Fibroblast of upper back skin (primary cell): ENCODE measurements at regions not wholly inside any gene's neighbourhood (a gene's known extent, or its start where the extent isn't known, plus 50 kb on each side); places are given as distances from the start of the nearest gene placed in this dataset.
"Not testable (repeated sequence)": the region's sequence is repeated elsewhere in the genome, so short reads cannot be mapped to it uniquely, and the experiment has no call there.

Experiments used
- DNase-seq: peaks from one replicate; pipeline ENCODE4 v3.0.0-alpha.2; 2013

DNA sequence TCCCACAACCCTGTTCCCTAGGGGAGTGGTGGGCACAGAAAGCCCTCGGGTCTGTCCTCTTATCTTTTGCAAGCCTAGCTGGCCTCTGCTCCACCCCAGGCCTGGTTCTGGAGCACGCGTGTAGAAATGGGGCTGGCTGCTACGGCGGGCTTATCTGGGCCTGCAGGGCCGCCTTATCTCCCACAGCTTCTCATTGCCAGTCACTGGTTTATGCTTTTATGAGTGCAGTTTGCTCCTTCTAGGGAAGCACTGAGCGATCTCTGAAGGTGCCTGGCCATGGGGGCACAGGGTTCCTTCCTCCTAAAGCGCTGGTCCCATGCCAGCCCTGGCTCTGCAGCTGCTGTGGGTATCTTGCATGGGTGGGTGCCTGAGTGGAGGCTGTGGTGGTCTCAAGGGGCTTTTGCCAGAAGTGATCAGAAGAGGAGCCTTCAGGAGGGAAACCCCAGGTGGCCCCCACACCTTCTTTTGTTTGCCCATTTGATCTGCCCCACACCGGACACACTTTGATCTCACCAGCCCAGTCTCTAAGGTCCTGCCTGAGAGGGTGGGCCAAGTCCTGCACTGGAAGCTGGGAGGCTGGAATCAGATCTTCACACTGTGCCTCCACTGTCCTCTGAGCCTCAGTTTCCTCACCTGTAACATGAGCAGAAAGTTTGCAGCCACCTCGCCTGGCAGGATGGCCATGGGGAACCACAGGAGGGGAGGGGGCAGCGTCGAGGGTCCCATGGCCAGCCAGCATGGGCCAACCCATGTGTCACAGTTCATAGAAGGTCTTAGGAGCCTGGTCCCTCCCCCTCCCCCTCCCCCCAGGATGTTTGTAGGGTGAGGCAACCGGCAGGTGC, 86.6 kb upstream of the FGF3 start:
- no peak for DNase-seq

- no peak for DNase-seq
Observed at GRCh38 chr11:69906453-69906907, 87.3 kb upstream of the FGF3 start.

DNA sequence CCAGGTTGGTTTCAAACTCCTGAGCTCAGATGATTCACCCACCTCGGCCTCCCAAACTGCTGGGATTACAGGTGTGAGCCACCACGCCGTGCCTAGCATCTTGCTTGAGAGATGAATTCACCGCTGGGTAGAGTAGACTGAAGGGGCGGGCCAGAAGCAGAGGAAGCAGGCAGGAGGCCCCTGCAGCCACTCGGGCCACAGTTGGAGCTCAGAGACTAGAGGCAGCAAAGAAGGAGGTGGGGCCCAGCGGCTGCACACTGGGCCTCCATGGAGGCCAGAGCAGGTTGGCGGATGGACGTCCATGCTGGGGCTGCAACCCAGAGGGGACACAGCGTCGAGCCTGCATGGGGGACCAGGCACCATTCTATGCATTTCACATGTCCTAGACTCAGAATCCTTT, 88.4 kb upstream of the FGF3 start:
- DNase-seq = no peak

GRCh38 chr11:69908511-69909220, 89.5 kb upstream of the FGF3 start:
- no peak for DNase-seq

DNA sequence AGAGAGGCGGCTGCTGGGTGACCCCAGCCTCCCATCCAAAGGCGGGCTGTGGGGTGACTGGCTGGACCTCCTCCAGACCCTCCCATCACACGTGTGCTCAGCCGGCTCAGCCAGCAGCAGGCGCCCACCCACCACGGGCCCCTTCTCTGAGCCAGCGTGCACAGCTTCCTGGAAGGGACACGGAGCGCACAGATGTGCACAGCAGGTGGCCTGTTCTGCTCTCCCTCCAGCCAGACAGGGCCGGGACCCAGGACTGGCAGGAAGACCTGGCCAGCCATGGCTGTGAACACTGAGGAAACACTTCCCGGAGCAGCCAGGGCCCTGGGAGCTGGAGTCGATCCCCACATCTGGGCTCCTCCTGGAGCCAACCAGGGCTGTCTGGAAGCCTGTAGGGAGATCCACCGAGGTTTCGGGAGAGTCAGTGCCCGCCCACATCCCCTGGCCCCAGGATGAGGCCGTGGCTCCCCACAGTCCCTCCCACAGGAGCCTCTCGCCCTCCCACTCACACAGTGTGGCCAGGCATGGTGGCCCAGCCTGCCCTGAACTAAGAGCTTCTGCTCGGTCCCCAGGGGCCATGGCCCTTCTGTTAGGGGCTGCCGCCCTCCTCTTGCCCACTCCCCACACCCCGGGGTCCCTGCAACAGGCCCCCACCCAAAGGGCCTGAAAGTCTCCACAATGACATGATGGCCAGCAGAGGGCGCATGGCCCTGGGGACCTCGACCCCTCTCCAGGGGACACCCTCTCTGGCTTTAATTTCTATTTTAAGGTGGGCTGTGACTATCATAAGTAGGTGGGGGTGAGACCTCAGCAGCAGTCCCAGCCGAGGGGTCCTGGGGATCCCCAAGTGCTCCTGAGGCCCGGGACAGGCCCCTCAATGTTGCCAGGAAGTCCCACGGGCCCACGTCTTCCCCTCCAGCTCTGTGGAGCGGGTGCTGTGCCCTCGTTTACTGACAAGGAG, 90.6 kb upstream of the FGF3 start:
- no peak for DNase-seq

DNA sequence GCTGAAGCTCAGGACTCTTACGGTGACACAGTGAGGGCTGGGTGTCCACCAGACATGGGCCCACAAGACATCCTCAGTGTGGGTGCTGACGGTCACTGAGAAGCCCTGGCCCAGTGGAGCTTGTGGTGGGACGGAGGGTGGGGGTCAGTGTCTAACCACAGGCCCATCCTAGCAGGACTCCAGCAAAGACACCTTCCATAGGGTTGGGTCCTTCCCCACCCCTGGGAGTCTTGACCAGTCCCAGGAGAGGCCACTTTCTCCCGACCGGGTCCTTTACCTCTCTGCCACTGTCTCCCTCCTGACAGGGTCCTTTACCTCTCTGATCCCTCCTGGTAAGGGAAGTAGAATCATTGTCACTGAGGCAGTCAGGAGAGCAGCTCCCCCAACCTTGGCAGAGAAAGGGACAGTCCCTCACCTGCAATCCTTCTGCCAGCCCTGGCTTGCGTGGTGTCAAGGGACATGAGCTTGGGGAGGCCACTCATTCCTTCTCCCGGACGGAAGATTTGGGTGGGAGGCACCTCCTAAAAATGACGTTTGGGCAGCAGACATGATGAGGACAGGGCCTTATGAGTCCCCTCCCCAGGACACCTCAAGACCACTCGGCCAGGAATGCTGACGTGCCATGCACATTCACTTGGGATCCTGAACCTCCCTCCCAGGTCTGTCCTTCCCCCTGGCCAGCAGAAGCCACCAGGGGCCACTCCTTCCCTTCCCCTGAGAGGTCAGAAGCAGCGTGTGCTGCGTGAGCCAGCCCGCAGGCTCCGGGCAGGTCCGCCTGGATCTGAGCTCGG, 91.5 kb upstream of the FGF3 start:
- DNase-seq = no peak

DNA sequence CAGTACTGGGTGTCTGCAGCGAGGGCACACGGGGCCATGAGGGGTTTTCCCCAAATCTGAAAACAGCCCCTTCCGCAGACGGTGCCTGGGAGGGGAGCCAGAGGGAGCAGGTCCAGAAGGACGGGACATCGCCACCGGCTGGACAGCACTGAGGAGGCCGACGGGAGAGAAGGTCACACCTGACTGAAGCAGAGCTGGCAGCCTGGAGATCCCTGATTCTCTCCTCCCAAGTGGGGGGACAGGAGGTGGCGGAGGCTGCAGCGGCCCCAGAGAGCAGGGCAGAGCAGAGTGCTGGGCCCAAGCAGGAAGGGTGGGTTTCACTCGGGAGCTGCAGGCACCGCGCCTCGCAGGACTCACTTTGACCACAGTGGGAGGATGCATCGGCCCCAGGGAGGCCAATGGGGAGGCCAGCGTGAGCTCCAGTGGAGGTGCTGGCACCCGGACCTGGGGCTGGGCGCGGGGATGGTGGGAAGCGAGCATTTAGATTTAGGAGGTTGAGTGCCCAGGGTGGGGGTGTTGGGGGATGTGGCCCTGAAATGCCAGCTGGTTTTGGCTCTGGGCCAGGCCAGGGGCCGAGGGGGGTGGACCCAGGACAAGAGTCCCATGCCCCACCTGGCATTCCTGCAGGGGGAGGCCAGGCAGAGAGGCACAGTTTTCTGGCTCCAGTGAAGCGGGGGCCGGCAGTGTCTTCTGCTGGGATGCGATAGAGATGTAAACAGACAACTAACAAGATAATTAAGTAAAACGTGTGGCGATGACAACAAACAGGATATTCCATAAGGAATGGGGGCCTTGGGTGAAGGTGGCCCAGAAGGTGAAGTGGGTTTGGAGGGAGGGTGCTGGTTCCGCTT, 92.3 kb upstream of the FGF3 start:
- no peak for DNase-seq

GRCh38 chr11:69912161-69912910, 93.1 kb upstream of the FGF3 start:
- no peak for DNase-seq

- DNase-seq = no peak
Observed at GRCh38 chr11:69912911-69913451, 93.8 kb upstream of the FGF3 start.

DNA sequence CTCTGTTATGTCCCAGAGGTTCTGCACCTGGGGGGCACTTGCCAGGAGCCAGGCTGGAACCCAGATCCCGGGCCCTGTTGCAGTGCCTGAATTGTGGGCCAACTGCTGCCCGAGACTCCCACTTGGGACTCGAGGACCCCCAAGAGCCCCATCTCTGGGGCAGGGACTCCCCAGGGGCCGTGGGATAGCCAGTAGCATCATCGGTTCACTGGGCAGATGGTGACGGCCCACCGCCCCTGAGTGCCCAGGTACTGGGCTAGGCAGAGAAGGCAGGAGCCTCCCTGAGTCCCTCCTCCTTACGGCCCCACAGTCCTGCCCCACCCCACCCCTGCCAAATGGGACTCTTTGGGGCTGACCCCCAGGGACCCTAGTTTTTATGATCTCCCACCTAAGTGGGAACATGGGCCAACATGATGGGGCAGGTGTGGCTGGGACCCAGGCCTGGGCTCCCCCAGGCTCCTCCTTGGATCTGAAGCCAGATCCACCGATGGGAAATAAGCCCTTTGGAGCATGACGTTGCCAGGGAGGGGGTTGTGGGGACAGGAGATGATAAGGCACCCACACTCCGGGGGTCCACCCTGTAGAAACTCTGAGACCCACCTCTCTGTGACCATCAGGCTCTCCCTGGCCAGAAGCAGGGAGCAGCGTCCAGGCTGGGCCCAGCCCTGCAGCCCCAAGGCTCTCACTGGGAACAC, 94.5 kb upstream of the FGF3 start:
- DNase-seq = no peak

GRCh38 chr11:69914286-69915150, 95.3 kb upstream of the FGF3 start:
- DNase-seq = no peak

DNA sequence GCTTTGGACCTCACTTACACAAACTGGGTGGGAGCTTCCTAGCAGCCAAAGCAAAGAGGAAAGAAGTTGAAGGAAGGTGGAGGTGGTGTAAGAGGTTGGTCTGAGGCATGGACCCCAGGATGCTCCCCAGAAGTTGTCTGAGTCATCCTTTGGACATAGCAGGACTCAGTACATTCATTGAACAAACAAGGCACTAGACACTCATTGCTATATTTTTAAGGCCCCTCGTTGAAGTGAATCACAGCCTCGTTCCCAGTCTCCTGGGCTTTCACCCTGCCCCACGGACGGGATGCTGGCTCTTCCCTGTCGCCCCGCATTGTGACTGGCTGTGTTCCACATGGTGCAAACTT, 95.9 kb upstream of the FGF3 start:
- no peak for DNase-seq

DNA sequence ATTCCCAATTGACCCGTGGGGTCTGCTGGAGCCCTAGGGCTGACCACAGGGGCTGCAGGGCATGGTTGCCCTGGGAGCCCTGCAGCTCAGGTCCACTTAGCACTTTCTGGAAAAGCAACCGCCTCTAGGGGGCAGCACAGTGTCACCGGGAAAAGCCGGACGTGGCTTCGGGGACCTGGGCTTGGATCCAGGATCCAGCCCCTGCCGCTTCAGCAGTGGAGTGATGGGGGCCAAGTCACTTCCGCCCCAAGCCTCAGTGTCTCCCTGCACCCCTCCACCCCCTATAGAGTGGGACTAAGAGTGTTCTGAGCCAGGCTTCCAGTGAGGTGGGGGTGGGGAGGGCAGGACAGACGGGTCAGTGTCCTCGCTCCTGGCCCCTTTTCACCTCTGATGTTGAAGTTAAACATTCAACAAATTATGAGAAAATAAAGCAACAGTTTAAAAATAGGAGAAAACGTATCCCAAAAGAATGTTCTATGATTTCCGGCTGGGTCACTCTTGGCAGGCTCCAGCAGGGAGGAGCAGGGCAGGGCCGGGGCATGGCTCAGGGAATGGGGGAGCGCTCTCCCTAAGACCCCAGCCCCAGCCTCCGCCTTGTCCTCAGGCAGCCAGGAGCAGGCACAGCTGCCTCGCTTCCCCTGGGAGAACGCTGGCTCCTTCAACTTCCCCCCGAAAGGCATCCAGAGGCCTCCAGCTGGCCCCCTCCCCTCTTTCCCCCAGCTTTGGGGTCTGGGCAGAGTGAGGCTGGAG, 96.5 kb upstream of the FGF3 start:
- peak; percentile 65 for DNase-seq

- DNase-seq = not testable (repeated sequence)
Observed at GRCh38 chr11:69916251-69916649, 97.0 kb upstream of the FGF3 start.

DNA sequence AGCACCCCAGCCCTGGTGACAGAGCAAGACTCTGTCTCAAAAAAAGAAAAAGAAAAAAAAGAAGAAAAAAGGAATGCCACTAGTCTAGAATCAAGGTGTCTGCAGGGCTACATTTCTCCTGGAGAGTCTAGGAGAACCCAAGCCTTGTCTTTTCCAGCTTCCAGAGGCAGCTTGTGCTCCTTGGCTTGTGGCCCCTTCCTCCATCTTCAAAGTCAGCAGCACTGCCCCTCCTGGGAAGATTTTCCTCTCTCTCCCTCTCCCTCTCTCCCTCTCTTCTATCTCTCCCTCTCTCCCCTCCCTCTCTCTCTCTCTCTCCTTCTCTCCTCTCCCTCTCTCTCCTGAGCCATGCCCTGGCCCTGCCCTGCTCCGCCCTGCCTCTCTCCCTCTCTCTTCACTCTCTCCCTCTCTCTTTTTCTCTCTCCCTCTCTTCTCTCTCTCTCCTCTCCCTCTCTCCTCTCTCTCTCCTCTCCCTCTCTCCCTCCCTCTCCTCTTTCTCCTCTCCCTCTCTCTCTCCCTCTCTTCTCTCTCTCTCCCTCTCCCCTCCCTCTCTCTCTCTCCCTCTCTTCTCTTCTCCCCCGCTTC, 97.7 kb upstream of the FGF3 start:
- DNase-seq = no peak

- DNase-seq = no peak
Observed at GRCh38 chr11:69917529-69917928, 98.3 kb upstream of the FGF3 start.

- no peak for DNase-seq
Observed at GRCh38 chr11:69918231-69918937, 99.2 kb upstream of the FGF3 start.
